A673 (cell line): ENCODE measurements at regions not wholly inside any gene's neighbourhood (a gene's known extent, or its start where the extent isn't known, plus 50 kb on each side); places are given as distances from the start of the nearest gene placed in this dataset.

Source experiments
- CTCF ChIP-seq: fragments of 300-800, 200-600 bp; sonication (generic); conservative IDR thresholded peaks from 2 replicates; pipeline ENCODE4 v1.5.1; 2017; ENCODE audit warnings: low read depth, mild to moderate bottlenecking, antibody characterized with exemption, low read length, moderate library complexity, mixed read lengths
- EZH2 ChIP-seq: fragments of 200-600 bp; sonication (generic); IDR thresholded peaks from 2 replicates; pipeline ENCODE4 v1.6.1; 2017; ENCODE audit warnings: borderline replicate concordance, low read depth, mild to moderate bottlenecking, mixed read lengths, antibody characterized with exemption, low read length; ENCODE audit not compliant: poor library complexity, severe bottlenecking

- TF ChIP-seq CTCF (no peak), EZH2 (no peak)
Measured at GRCh38 chr18:68262690-68263294, 452.1 kb downstream of the TMX3 start.
